ENCODE measurements at regions not wholly inside any gene's neighbourhood (a gene's known extent, or its start where the extent isn't known, plus 50 kb on each side); places are given as distances from the start of the nearest gene placed in this dataset.

GRCh38 chr10:128775743-128776142, 649.5 kb upstream of the MKI67 start:
- in situ Hi-C loops (cut with MboI; ENCODE audit: low pct_unique_long_range_greater_than_20kb, low sequenced_read_pairs, unreplicated experiment): no loop called here
- DNase-seq (ENCODE audit: low spot score): no peak
- no peak for TF ChIP-seq CTCF (IDR thresholded peaks at IDR 0.05; ENCODE audit: extremely low read depth, insufficient read depth, missing control alignments)

- DNase-seq (ENCODE audit: low spot score): no peak
- no peak for TF ChIP-seq CTCF (IDR thresholded peaks at IDR 0.05; ENCODE audit: extremely low read depth, insufficient read depth, missing control alignments)
- in situ Hi-C loops (cut with MboI; ENCODE audit: low pct_unique_long_range_greater_than_20kb, low sequenced_read_pairs, unreplicated experiment): no loop called here
Observed at GRCh38 chr10:128776673-128777252, 650.5 kb upstream of the MKI67 start.

GRCh38 chr10:128777342-128777741, 651.1 kb upstream of the MKI67 start:
- TF ChIP-seq CTCF (IDR thresholded peaks at IDR 0.05; ENCODE audit: extremely low read depth, insufficient read depth, missing control alignments): no peak

GRCh38 chr10:128779416-128779815, 653.2 kb upstream of the MKI67 start:
- in situ Hi-C loops (cut with MboI; ENCODE audit: low pct_unique_long_range_greater_than_20kb, low sequenced_read_pairs, unreplicated experiment): no loop called here
- DNase-seq (ENCODE audit: low spot score): no peak
- TF ChIP-seq CTCF (IDR thresholded peaks at IDR 0.05; ENCODE audit: extremely low read depth, insufficient read depth, missing control alignments): no peak

More at GRCh38 chr10:128777342-128777741, 651.1 kb upstream of the MKI67 start:
- no peak for DNase-seq (ENCODE audit: low spot score)
- in situ Hi-C loops (cut with MboI; ENCODE audit: low pct_unique_long_range_greater_than_20kb, low sequenced_read_pairs, unreplicated experiment): no loop called here

GRCh38 chr10:128780156-128780761, 654.0 kb upstream of the MKI67 start:
- DNase-seq (ENCODE audit: low spot score): no peak
- in situ Hi-C loops (cut with MboI; ENCODE audit: low pct_unique_long_range_greater_than_20kb, low sequenced_read_pairs, unreplicated experiment): no loop called here
- TF ChIP-seq CTCF (IDR thresholded peaks at IDR 0.05; ENCODE audit: extremely low read depth, insufficient read depth, missing control alignments): no peak

- DNase-seq (ENCODE audit: low spot score): no peak
- in situ Hi-C loops (cut with MboI; ENCODE audit: low pct_unique_long_range_greater_than_20kb, low sequenced_read_pairs, unreplicated experiment): no loop called here
- no peak for TF ChIP-seq CTCF (IDR thresholded peaks at IDR 0.05; ENCODE audit: extremely low read depth, insufficient read depth, missing control alignments)
Observed at GRCh38 chr10:128781637-128782036, 655.4 kb upstream of the MKI67 start.
